ENCODE measurements at regions not wholly inside any gene's neighbourhood (a gene's known extent, or its start where the extent isn't known, plus 50 kb on each side); places are given as distances from the start of the nearest gene placed in this dataset.

DNA sequence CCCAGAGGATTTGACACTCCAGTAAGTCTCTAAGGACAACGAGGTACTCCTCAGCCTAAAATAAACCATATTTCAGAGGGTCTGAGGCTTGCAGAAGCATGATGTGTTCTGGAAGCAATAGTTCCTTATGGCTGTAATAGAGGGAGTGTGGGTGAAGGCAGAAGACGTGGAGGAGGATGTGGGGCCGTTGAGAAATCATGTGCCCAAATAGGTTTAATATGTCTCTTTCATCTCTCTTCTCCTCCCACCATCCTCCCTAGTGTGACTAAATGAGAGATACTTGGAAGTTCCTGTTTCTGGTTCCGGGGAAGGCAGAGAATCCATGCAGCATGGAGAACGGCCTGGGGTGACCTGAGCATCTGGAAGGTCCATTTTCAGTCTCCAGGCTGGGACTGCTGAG, 174.0 kb upstream of the RSPO3 start:
- H3K4me2 ChIP-seq (ENCODE audit: low read length), result no peak overlapping the region
- no peaks in the 10 kb centered on the region for H3K27me3 ChIP-seq (ENCODE audit: insufficient read depth, low read length)
- Mint-ChIP-seq H3K4me1 (ENCODE audit: low read depth, unreplicated experiment) (no peaks in the 10 kb centered on the region), H3K4me3 (ENCODE audit: unreplicated experiment) (no peak overlapping the region), H3K27ac (ENCODE audit: unreplicated experiment) (no peak overlapping the region), H3K27me3 (ENCODE audit: low read depth, unreplicated experiment) (no peaks in the 10 kb centered on the region), H3K9me3 (ENCODE audit: unreplicated experiment) (no peaks in the 10 kb centered on the region), H3K36me3 (ENCODE audit: low read depth, unreplicated experiment) (no peaks in the 10 kb centered on the region)
- no peaks in the 10 kb centered on the region for H3K36me3 ChIP-seq (ENCODE audit: insufficient read depth, low read length)
- H3K9me3 ChIP-seq (ENCODE audit: insufficient read depth, low read depth, low read length), result no peaks in the 10 kb centered on the region
- no peak overlapping the region for H3K4me3 ChIP-seq (ENCODE audit: insufficient read depth, low read depth, low read length)
- no peaks in the 10 kb centered on the region for H3K4me1 ChIP-seq (ENCODE audit: insufficient read depth, low read length)
- FAIRE-seq (no peak), DNase-seq (ENCODE audit: low read depth) (no peak)
- H3K79me2 ChIP-seq (ENCODE audit: insufficient read depth, low read length), result no peaks in the 10 kb centered on the region
- no peak overlapping the region for H3K27ac ChIP-seq (ENCODE audit: low read depth, low read length)
- TF ChIP-seq EZH2 (IDR thresholded peaks at IDR 0.05; ENCODE audit: insufficient read depth, low read length), result no peak
- TF ChIP-seq, protein P1, sequence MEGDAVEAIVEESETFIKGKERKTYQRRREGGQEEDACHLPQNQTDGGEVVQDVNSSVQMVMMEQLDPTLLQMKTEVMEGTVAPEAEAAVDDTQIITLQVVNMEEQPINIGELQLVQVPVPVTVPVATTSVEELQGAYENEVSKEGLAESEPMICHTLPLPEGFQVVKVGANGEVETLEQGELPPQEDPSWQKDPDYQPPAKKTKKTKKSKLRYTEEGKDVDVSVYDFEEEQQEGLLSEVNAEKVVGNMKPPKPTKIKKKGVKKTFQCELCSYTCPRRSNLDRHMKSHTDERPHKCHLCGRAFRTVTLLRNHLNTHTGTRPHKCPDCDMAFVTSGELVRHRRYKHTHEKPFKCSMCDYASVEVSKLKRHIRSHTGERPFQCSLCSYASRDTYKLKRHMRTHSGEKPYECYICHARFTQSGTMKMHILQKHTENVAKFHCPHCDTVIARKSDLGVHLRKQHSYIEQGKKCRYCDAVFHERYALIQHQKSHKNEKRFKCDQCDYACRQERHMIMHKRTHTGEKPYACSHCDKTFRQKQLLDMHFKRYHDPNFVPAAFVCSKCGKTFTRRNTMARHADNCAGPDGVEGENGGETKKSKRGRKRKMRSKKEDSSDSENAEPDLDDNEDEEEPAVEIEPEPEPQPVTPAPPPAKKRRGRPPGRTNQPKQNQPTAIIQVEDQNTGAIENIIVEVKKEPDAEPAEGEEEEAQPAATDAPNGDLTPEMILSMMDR (IDR thresholded peaks at IDR 0.05; ENCODE audit: insufficient read depth, low read depth, low read length), result no peak
- H3K9ac ChIP-seq (ENCODE audit: low read length), result no peak overlapping the region
- H2AFZ ChIP-seq (ENCODE audit: low read depth, low read length), result no peak overlapping the region
- no peaks in the 10 kb centered on the region for H4K20me1 ChIP-seq (ENCODE audit: insufficient read depth, low read length)

DNA sequence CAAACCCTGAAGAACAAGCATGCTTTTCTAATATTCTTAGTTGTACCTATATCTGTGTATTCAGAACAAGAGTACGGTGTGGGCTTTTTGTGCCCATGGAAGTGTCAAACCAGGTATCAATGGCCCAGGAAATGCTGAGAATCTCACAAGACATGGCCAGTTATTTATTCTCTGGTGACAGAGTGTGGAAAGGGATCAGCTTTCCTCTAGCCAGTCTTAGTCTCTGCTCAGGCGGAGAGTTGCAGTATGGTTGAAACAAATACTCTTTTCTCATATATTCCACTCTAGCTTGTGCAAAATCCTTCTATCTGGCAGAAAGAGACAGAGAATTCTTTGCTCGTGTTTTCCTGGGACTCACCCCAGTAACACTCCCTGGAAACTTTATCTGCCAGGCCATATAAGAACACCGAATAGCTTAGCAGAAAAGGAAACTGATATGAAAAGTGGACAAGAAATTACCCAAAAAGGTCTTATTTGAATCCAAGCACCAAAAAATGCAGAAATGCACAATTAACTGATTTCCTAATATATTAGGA, 173.3 kb upstream of the RSPO3 start:
- H3K4me1 Mint-ChIP-seq (ENCODE audit: low read depth, unreplicated experiment), result no peaks in the 10 kb centered on the region
- Histone ChIP-seq H3K4me2 (ENCODE audit: low read length) (no peak overlapping the region), H3K9me3 (ENCODE audit: insufficient read depth, low read depth, low read length) (no peaks in the 10 kb centered on the region), H4K20me1 (ENCODE audit: insufficient read depth, low read length) (no peaks in the 10 kb centered on the region), H3K27me3 (ENCODE audit: insufficient read depth, low read length) (no peaks in the 10 kb centered on the region), H3K27ac (ENCODE audit: low read depth, low read length) (no peak overlapping the region), H3K36me3 (ENCODE audit: insufficient read depth, low read length) (no peaks in the 10 kb centered on the region), H3K79me2 (ENCODE audit: insufficient read depth, low read length) (no peaks in the 10 kb centered on the region), H3K9ac (ENCODE audit: low read length) (no peak overlapping the region), H3K4me3 (ENCODE audit: insufficient read depth, low read depth, low read length) (no peak overlapping the region), H3K4me1 (ENCODE audit: insufficient read depth, low read length) (no peaks in the 10 kb centered on the region), H2AFZ (ENCODE audit: low read depth, low read length) (no peak overlapping the region)
- FAIRE-seq, result no peak
- H3K4me3 Mint-ChIP-seq (ENCODE audit: unreplicated experiment), result no peak overlapping the region
- TF ChIP-seq, protein P1 (IDR thresholded peaks at IDR 0.05; ENCODE audit: insufficient read depth, low read depth, low read length), result no peak
- no peak for TF ChIP-seq EZH2 (IDR thresholded peaks at IDR 0.05; ENCODE audit: insufficient read depth, low read length)
- no peak for DNase-seq (ENCODE audit: low read depth)
- H3K27ac Mint-ChIP-seq (ENCODE audit: unreplicated experiment), result no peak overlapping the region
- no peaks in the 10 kb centered on the region for H3K27me3 Mint-ChIP-seq (ENCODE audit: low read depth, unreplicated experiment)
- H3K36me3 Mint-ChIP-seq (ENCODE audit: low read depth, unreplicated experiment), result no peaks in the 10 kb centered on the region
- no peaks in the 10 kb centered on the region for H3K9me3 Mint-ChIP-seq (ENCODE audit: unreplicated experiment)

DNA sequence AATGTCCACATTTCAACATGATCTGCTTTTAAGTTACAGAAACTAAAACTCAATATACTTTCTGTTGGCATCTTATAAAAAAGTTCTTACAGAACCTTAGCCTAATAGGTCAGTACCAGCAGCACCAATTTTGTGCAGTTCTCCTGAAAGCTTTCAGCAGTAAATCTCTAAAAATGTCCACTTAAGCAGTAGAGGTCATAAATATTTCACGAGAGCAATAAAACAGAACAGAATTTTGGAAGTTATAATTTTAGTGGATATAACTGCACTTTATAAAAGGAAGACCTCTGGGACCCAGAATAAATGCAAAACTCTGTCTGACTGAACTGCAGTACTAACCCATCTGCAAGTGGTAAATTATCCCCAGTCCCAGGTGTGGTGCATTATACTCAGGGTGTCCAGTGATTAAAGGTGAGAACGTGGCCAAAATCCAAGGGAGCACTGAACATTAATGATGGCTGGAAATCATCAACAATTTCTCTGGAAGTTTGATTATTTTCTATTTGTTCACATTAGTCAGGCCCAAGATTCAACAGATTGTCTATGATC, 172.6 kb upstream of the RSPO3 start:
- no peaks in the 10 kb centered on the region for H3K4me1 Mint-ChIP-seq (ENCODE audit: low read depth, unreplicated experiment)
- no peaks in the 10 kb centered on the region for H3K9me3 Mint-ChIP-seq (ENCODE audit: unreplicated experiment)
- H3K4me2 ChIP-seq (ENCODE audit: low read length), result no peak overlapping the region
- no peaks in the 10 kb centered on the region for H4K20me1 ChIP-seq (ENCODE audit: insufficient read depth, low read length)
- TF ChIP-seq, protein P1 (IDR thresholded peaks at IDR 0.05; ENCODE audit: insufficient read depth, low read depth, low read length), result no peak
- TF ChIP-seq EZH2 (IDR thresholded peaks at IDR 0.05; ENCODE audit: insufficient read depth, low read length), result no peak
- no peak overlapping the region for H3K9ac ChIP-seq (ENCODE audit: low read length)
- H3K36me3 ChIP-seq (ENCODE audit: insufficient read depth, low read length), result no peaks in the 10 kb centered on the region
- H3K27ac Mint-ChIP-seq (ENCODE audit: unreplicated experiment), result no peak overlapping the region
- no peaks in the 10 kb centered on the region for H3K36me3 Mint-ChIP-seq (ENCODE audit: low read depth, unreplicated experiment)
- H3K9me3 ChIP-seq (ENCODE audit: insufficient read depth, low read depth, low read length), result no peaks in the 10 kb centered on the region
- H3K4me3 Mint-ChIP-seq (ENCODE audit: unreplicated experiment), result no peak overlapping the region
- FAIRE-seq, result no peak
- no peaks in the 10 kb centered on the region for H3K27me3 ChIP-seq (ENCODE audit: insufficient read depth, low read length)
- no peaks in the 10 kb centered on the region for H3K79me2 ChIP-seq (ENCODE audit: insufficient read depth, low read length)
- no peaks in the 10 kb centered on the region for H3K4me1 ChIP-seq (ENCODE audit: insufficient read depth, low read length)
- DNase-seq (ENCODE audit: low read depth), result no peak
- H3K27ac ChIP-seq (ENCODE audit: low read depth, low read length), result no peak overlapping the region
- H2AFZ ChIP-seq (ENCODE audit: low read depth, low read length), result no peak overlapping the region
- no peaks in the 10 kb centered on the region for H3K27me3 Mint-ChIP-seq (ENCODE audit: low read depth, unreplicated experiment)
- no peak overlapping the region for H3K4me3 ChIP-seq (ENCODE audit: insufficient read depth, low read depth, low read length)
